ENCODE measurements at regions not wholly inside any gene's neighbourhood (a gene's known extent, or its start where the extent isn't known, plus 50 kb on each side); places are given as distances from the start of the nearest gene placed in this dataset.

GRCh38 chr13:96925916-96926628 is 68.2 kb downstream of the OXGR1 start:
- ChIA-PET POLR2A (ENCODE audit: partially characterized antibody) (no interaction called here), CTCF (ENCODE audit: partially characterized antibody) (interaction anchor here (0.7 to 1.1 kb wide), 2 partner anchors 35 to 41 kb away, joined by 3 to 4 read pairs; no protein-coding TSS in a partner anchor)
- no peak overlapping the region for H3K56ac ChIP-seq (replicated peaks; ENCODE audit: insufficient read length, low read depth, low read length)
- H2BK12ac ChIP-seq (ENCODE audit: low read depth, low read length): no peak overlapping the region
- H3K14ac ChIP-seq (ENCODE audit: insufficient read length): no peak overlapping the region
- no peak overlapping the region for H4K91ac ChIP-seq (replicated peaks; ENCODE audit: insufficient read length, low read length)
- H4K8ac ChIP-seq (ENCODE audit: extremely low read depth, insufficient read depth, low read length): no peak overlapping the region
- H2AK5ac ChIP-seq (ENCODE audit: low read depth, low read length): no peak overlapping the region
- H3K36me3 ChIP-seq (ENCODE audit: control insufficient read depth in 2 of 4, insufficient read depth in 4 of 4, low read length in 3 of 4): no peaks in the 10 kb centered on the region
- no peaks in the 10 kb centered on the region for H3K79me1 ChIP-seq (ENCODE audit: low read depth, low read length)
- H2AFZ ChIP-seq (ENCODE audit: low read length): no peak overlapping the region
- no peaks in the 10 kb centered on the region for H3K4me1 ChIP-seq (replicated peaks in 1 of 4; ENCODE audit: control insufficient read depth in 3 of 4, insufficient read depth in 4 of 4, low read length in 3 of 4)
- H2BK15ac ChIP-seq (ENCODE audit: low read length): no peak overlapping the region
- H3K23ac ChIP-seq (ENCODE audit: insufficient read length): no peak overlapping the region
- no peak overlapping the region for H3K4ac ChIP-seq (replicated peaks; ENCODE audit: insufficient read length, low read depth, low read length)
- no peak overlapping the region for H3K9ac ChIP-seq (replicated peaks in 1 of 4; ENCODE audit: extremely low read depth in 1 of 4, low read depth in 3 of 4, low read length in 3 of 4)
- H2BK120ac ChIP-seq (replicated peaks; ENCODE audit: low read depth, low read length): no peak overlapping the region
- H4K5ac ChIP-seq (ENCODE audit: insufficient read length, low read depth, low read length): no peak overlapping the region
- no peaks in the 10 kb centered on the region for H4K20me1 ChIP-seq (replicated peaks in 1 of 2; ENCODE audit: control insufficient read depth in 1 of 2, insufficient read depth in 2 of 2, low read length in 2 of 2)
- no peak overlapping the region for H3K27ac ChIP-seq (ENCODE audit: low read depth, low read length)
- H3K9me3 ChIP-seq (ENCODE audit: insufficient read depth in 2 of 2, low read depth in 1 of 2, low read length in 1 of 2): no peaks in the 10 kb centered on the region
- no peak overlapping the region for H3K4me3 ChIP-seq (ENCODE audit: extremely low read depth in 1 of 4, insufficient read depth in 2 of 4, low read depth in 3 of 4, low read length in 4 of 4)
- 83% methylated on average over 4 of the region's 4 CpGs; no CpG with 5 or more reads in 1 of the 2 experiments for WGBS, 2 experiments (ENCODE audit: extremely low coverage in 1 of 2, insufficient coverage in 1 of 2, insufficient read length in 1 of 2, insufficient replicate concordance in 2 of 2, low coverage in 1 of 2, low lambda C conversion rate in 2 of 2, missing lambda C conversion rate in 1 of 2)
- H3K23me2 ChIP-seq (ENCODE audit: low read depth, low read length): no peaks in the 10 kb centered on the region
- H2BK5ac ChIP-seq (ENCODE audit: low read depth, low read length): no peak overlapping the region
- H3K18ac ChIP-seq (ENCODE audit: extremely low read depth, low read length): no peak overlapping the region
- no peak overlapping the region for H2BK20ac ChIP-seq (ENCODE audit: low read length)
- no peak for FAIRE-seq
- no peak overlapping the region for H3K4me2 ChIP-seq (ENCODE audit: insufficient read depth in 1 of 2, low read depth in 2 of 2, low read length in 2 of 2)
- no peaks in the 10 kb centered on the region for H3K79me2 ChIP-seq (ENCODE audit: control insufficient read depth in 1 of 2, insufficient read depth in 2 of 2, low read length in 2 of 2)
- H3K27me3 ChIP-seq (replicated peaks in 1 of 4; ENCODE audit: control insufficient read depth in 3 of 4, extremely low read depth in 1 of 4, insufficient read depth in 3 of 4, low read length in 3 of 4): no peaks in the 10 kb centered on the region
- no peak for DNase-seq (ENCODE audit: low read depth in 1 of 2, low spot score in 2 of 2)
- TF ChIP-seq SP1 (IDR thresholded peaks at IDR 0.05; ENCODE audit: low read depth, low read length) (no peak), TAF1 (IDR thresholded peaks at IDR 0.05; ENCODE audit: low read depth, low read length) (no peak), BRCA1 (IDR thresholded peaks at IDR 0.05; ENCODE audit: low read depth, low read length) (no peak), TCF12 (IDR thresholded peaks at IDR 0.05; ENCODE audit: low read depth, low read length) (no peak)
